SK-N-SH treated with all-trans-retinoic acid at 6 μM for 48 hours (cell line): ENCODE measurements at regions not wholly inside any gene's neighbourhood (a gene's known extent, or its start where the extent isn't known, plus 50 kb on each side); places are given as distances from the start of the nearest gene placed in this dataset.

Source experiments
- ARNTL ChIP-seq: fragments of 450-650 bp; formaldehyde crosslinking; IDR thresholded peaks from 2 replicates; pipeline ENCODE4 v1.5.0; 2020; ENCODE audit warnings: low read depth, mild to moderate bottlenecking, moderate library complexity, borderline replicate concordance
- GLIS3 ChIP-seq: fragments of 250-450 bp; sonication (Bioruptor Pico); IDR thresholded peaks from 2 replicates; pipeline ENCODE4 v1.5.0; 2020; ENCODE audit warnings: mild to moderate bottlenecking, moderate library complexity
- PATZ1 ChIP-seq: fragments of 250-450 bp; sonication (Bioruptor Pico); IDR thresholded peaks from 2 replicates; pipeline ENCODE4 v1.8.0; 2020; ENCODE audit warnings: mild to moderate bottlenecking, moderate library complexity, borderline replicate concordance
- RARB ChIP-seq: fragments of 250-450 bp; sonication (Bioruptor Pico); IDR thresholded peaks from 2 replicates; pipeline ENCODE4 v1.8.0; 2021; ENCODE audit warnings: mild to moderate bottlenecking, moderate library complexity
- SNAI2 ChIP-seq: fragments of 250-450 bp; sonication (Bioruptor Pico); IDR thresholded peaks from 2 replicates; pipeline ENCODE4 v1.5.0; 2020; ENCODE audit warnings: mild to moderate bottlenecking, moderate library complexity
- TOX ChIP-seq: fragments of 250-450 bp; sonication (Bioruptor Pico); IDR thresholded peaks from 2 replicates; pipeline ENCODE4 v1.8.0; 2021; ENCODE audit warnings: mild to moderate bottlenecking, moderate library complexity, borderline replicate concordance
- TSHZ2 ChIP-seq: fragments of 250-450 bp; sonication (Bioruptor Pico); IDR thresholded peaks from 2 replicates; pipeline ENCODE4 v1.5.0; 2020; ENCODE audit warnings: mild to moderate bottlenecking, moderate library complexity
- ZC3H10 ChIP-seq: fragments of 250-450 bp; sonication (Bioruptor Pico); IDR thresholded peaks from 2 replicates; pipeline ENCODE4 v1.5.1; 2021; ENCODE audit warnings: mild to moderate bottlenecking, moderate library complexity
- ZFP30 ChIP-seq: fragments of 450-650 bp; formaldehyde crosslinking; IDR thresholded peaks from 2 replicates; pipeline ENCODE4 v1.5.0; 2022; ENCODE audit warnings: mild to moderate bottlenecking, moderate library complexity
- ZNF565 ChIP-seq: fragments of 450-650 bp; formaldehyde crosslinking; conservative IDR thresholded peaks from 2 replicates; pipeline ENCODE4 v1.5.0; 2020; ENCODE audit warnings: low read depth, mild to moderate bottlenecking, moderate library complexity

GRCh38 chr10:6984971-6985370 is 404.9 kb upstream of the PRKCQ start:
- TF ChIP-seq ZC3H10 (CRISPR knock-in tag) (no peak), TSHZ2 (CRISPR knock-in tag) (no peak), TOX (CRISPR knock-in tag) (no peak), SNAI2 (CRISPR knock-in tag) (no peak), PATZ1 (CRISPR knock-in tag) (no peak), ARNTL (CRISPR knock-in tag) (no peak), RARB (CRISPR knock-in tag) (no peak), GLIS3 (CRISPR knock-in tag) (no peak), ZFP30 (CRISPR knock-in tag) (no peak), ZNF565 (no peak)
